ENCODE measurements at regions not wholly inside any gene's neighbourhood (a gene's known extent, or its start where the extent isn't known, plus 50 kb on each side); places are given as distances from the start of the nearest gene placed in this dataset.

GRCh38 chr16:22728167-22728836 is 85.7 kb upstream of the HS3ST2 start:
- 4 to 10% (median 6%) methylated on average over 4 of the region's 4 CpGs for WGBS, 3 donors
- no peak for DNase-seq

GRCh38 chr16:22732400-22732799 is 81.6 kb upstream of the HS3ST2 start:
- no peaks in the 10 kb centered on the region for H3K9me3 ChIP-seq
- TF ChIP-seq POLR2A (IDR thresholded peaks at IDR 0.05) (no peak), CTCF (IDR thresholded peaks at IDR 0.05) (no peak), EP300 (IDR thresholded peaks at IDR 0.05) (no peak)
- H3K27ac ChIP-seq, result no peak overlapping the region
- peaks cover 6% of the 10 kb centered on the region for H3K4me1 ChIP-seq (ENCODE audit: insufficient read depth)
- no peak for DNase-seq
- H3K36me3 ChIP-seq, result no peaks in the 10 kb centered on the region
- 61 to 75% (median 72%) methylated on average over 2 of the region's 2 CpGs for WGBS, 3 donors
- no peaks in the 10 kb centered on the region for H3K27me3 ChIP-seq
- intact Hi-C loops (cut with DNase I), result no loop called here
- H3K4me3 ChIP-seq, result no peak overlapping the region

More at GRCh38 chr16:22728167-22728836, 85.7 kb upstream of the HS3ST2 start:
- Histone ChIP-seq H3K9me3 (no peaks in the 10 kb centered on the region), H3K4me1 (ENCODE audit: insufficient read depth) (peaks cover 6% of the 10 kb centered on the region), H3K27ac (no peak overlapping the region), H3K4me3 (no peak overlapping the region), H3K27me3 (no peaks in the 10 kb centered on the region), H3K36me3 (no peaks in the 10 kb centered on the region)
- TF ChIP-seq CTCF (IDR thresholded peaks at IDR 0.05), result no peak
- no peak for TF ChIP-seq EP300 (IDR thresholded peaks at IDR 0.05)
- intact Hi-C loops (cut with DNase I), result no loop called here

- Histone ChIP-seq H3K9me3 (no peaks in the 10 kb centered on the region), H3K27me3 (no peaks in the 10 kb centered on the region), H3K4me1 (ENCODE audit: insufficient read depth) (peaks cover 3% of the 10 kb centered on the region), H3K4me3 (no peak overlapping the region), H3K27ac (no peak overlapping the region), H3K36me3 (no peaks in the 10 kb centered on the region)
- DNase-seq, result no peak
- intact Hi-C loops (cut with DNase I), result no loop called here
- WGBS, 3 donors, result 66 to 79% (median 73%) methylated on average over 4 of the region's 4 CpGs
- TF ChIP-seq CTCF (IDR thresholded peaks at IDR 0.05) (no peak), POLR2A (IDR thresholded peaks at IDR 0.05) (no peak), EP300 (IDR thresholded peaks at IDR 0.05) (no peak)
Observed at GRCh38 chr16:22732959-22733358, 81.0 kb upstream of the HS3ST2 start.

- WGBS, 3 donors, result 25 to 39% (median 34%) methylated on average over 12 of the region's 12 CpGs
- H3K9me3 ChIP-seq, result no peaks in the 10 kb centered on the region
- no peaks in the 10 kb centered on the region for H3K27me3 ChIP-seq
- H3K4me3 ChIP-seq, result no peak overlapping the region
- intact Hi-C loops (cut with DNase I), result no loop called here
- no peak for DNase-seq
- H3K36me3 ChIP-seq, result no peaks in the 10 kb centered on the region
- no peaks in the 10 kb centered on the region for H3K4me1 ChIP-seq (ENCODE audit: insufficient read depth)
- H3K27ac ChIP-seq, result no peak overlapping the region
- no peak for TF ChIP-seq POLR2A (IDR thresholded peaks at IDR 0.05)
Observed at GRCh38 chr16:22734368-22734767, 79.6 kb upstream of the HS3ST2 start.

- TF ChIP-seq EP300 (IDR thresholded peaks at IDR 0.05) (no peak), CTCF (IDR thresholded peaks at IDR 0.05) (no peak), POLR2A (IDR thresholded peaks at IDR 0.05) (no peak)
- H3K4me1 ChIP-seq (ENCODE audit: insufficient read depth), result no peaks in the 10 kb centered on the region
- H3K27ac ChIP-seq, result no peak overlapping the region
- no peaks in the 10 kb centered on the region for H3K36me3 ChIP-seq
- no peaks in the 10 kb centered on the region for H3K27me3 ChIP-seq
- intact Hi-C loops (cut with DNase I), result no loop called here
- DNase-seq, result no peak
- H3K4me3 ChIP-seq, result no peak overlapping the region
- 73 to 91% (median 73%) methylated on average over 1 of the region's 1 CpG for WGBS, 3 donors
- no peaks in the 10 kb centered on the region for H3K9me3 ChIP-seq
Observed at GRCh38 chr16:22736791-22737190, 77.2 kb upstream of the HS3ST2 start.
